SK-N-SH (cell line): ENCODE measurements at regions not wholly inside any gene's neighbourhood (a gene's known extent, or its start where the extent isn't known, plus 50 kb on each side); places are given as distances from the start of the nearest gene placed in this dataset.

Experiments used
- CTCF ChIA-PET: fragments of 300-600, 350-600 bp; formaldehyde crosslinking; extraction: SDS; loops from one replicate; lab custom pipeline; 2021; lab: Yijun Ruan, JAX
- POLR2A ChIA-PET: fragments of 350-600 bp; sonication (Branson Sonifier 250); formaldehyde crosslinking; extraction: SDS; loops from one replicate; lab custom pipeline; 2020; ENCODE audit warnings: antibody characterized with exemption, inconsistent platforms; lab: Yijun Ruan, JAX
- DNase-seq: peaks from one replicate; pipeline ENCODE4 v3.0.0; 2012
- H2AFZ ChIP-seq: fragments of 200-600 bp; sonication (generic); 2 replicates; pipeline ENCODE4 v1.8.1; 2016; ENCODE audit warnings: antibody characterized with exemption, mild to moderate bottlenecking, low read depth
- H3F3A ChIP-seq: fragments of 200-600 bp; sonication (generic); replicated peaks from 2 replicates; pipeline ENCODE3; 2016; ENCODE audit warnings: antibody characterized with exemption, mild to moderate bottlenecking; ENCODE audit not compliant: insufficient read depth
- H3K27ac ChIP-seq, 2 experiments: fragments of 200-500 bp in 1 of 2; fragments of 200-600 bp in 1 of 2; sonication (Bioruptor generic) in 1 of 2; sonication (generic), shearing (Covaris generic) in 1 of 2; 2 replicates each; pipeline versions ENCODE4 v1.5.1 to v1.6.1; 2014 to 2016; ENCODE audit warnings: low read depth in 2 of 2, inconsistent platforms in 1 of 2, low read length in 1 of 2, mild to moderate bottlenecking in 1 of 2, mixed read lengths in 1 of 2
- H3K27me3 ChIP-seq: fragments of 200-600 bp; sonication (generic), shearing (Covaris generic); 2 replicates; pipeline ENCODE4 v1.6.1; 2016; ENCODE audit warnings: mixed run types; ENCODE audit not compliant: insufficient read depth
- H3K36me3 ChIP-seq, 2 experiments: fragments of 200-500 bp in 1 of 2; fragments of 200-600 bp in 1 of 2; sonication (Bioruptor generic) in 1 of 2; sonication (generic) in 1 of 2; replicated peaks in 1 of 2; 2 replicates each; pipeline versions ENCODE3 to v1.5.1; 2014 to 2016; ENCODE audit warnings: low read length in 1 of 2, mild to moderate bottlenecking in 1 of 2; ENCODE audit not compliant: insufficient read depth in 2 of 2, control insufficient read depth in 1 of 2
- H3K4me1 ChIP-seq, 2 experiments: fragments of 200-500 bp in 1 of 2; fragments of 200-600 bp in 1 of 2; sonication (Bioruptor generic) in 1 of 2; sonication (generic), shearing (Covaris generic) in 1 of 2; 2 replicates each; pipeline versions ENCODE4 v1.5.1 to v1.6.1; 2014 to 2016; ENCODE audit warnings: low read depth in 1 of 2, low read length in 1 of 2, mixed run types in 1 of 2; ENCODE audit not compliant: insufficient read depth in 2 of 2, control insufficient read depth in 1 of 2
- H3K4me2 ChIP-seq: fragments of 200-600 bp; sonication (generic), shearing (Covaris generic); 2 replicates; pipeline ENCODE4 v1.6.1; 2017; ENCODE audit warnings: mixed run types
- H3K4me3 ChIP-seq, 2 experiments: fragments of 200-500 bp in 1 of 2; fragments of 200-600 bp in 1 of 2; sonication (Bioruptor generic) in 1 of 2; sonication (generic), shearing (Covaris generic) in 1 of 2; 2 replicates each; pipeline versions ENCODE4 v1.5.1 to v1.8.1; 2014 to 2016; ENCODE audit warnings: low read depth in 2 of 2, inconsistent platforms in 1 of 2, low read length in 1 of 2, mild to moderate bottlenecking in 1 of 2, mixed read lengths in 1 of 2, moderate library complexity in 1 of 2
- H3K79me2 ChIP-seq: fragments of 200-600 bp; sonication (generic); 2 replicates; pipeline ENCODE4 v1.8.1; 2017; ENCODE audit warnings: mild to moderate bottlenecking; ENCODE audit not compliant: insufficient read depth
- H3K9ac ChIP-seq: fragments of 200-600 bp; sonication (generic); 2 replicates; pipeline ENCODE4 v1.6.1; 2017; ENCODE audit warnings: mixed run types
- H3K9me2 ChIP-seq: fragments of 200-600 bp; sonication (generic); 2 replicates; pipeline ENCODE4 v1.6.1; 2017; ENCODE audit warnings: mixed run types
- H3K9me3 ChIP-seq: fragments of 200-600 bp; sonication (generic); 2 replicates; pipeline ENCODE4 v1.6.1; 2017; ENCODE audit warnings: mixed run types, mild to moderate bottlenecking, moderate library complexity
- H4K20me1 ChIP-seq: fragments of 200-600 bp; sonication (generic); 2 replicates; pipeline ENCODE4 v1.6.1; 2017; ENCODE audit warnings: mild to moderate bottlenecking, mixed run types; ENCODE audit not compliant: insufficient read depth
- ELF1 ChIP-seq: IDR thresholded peaks from 2 replicates; pipeline ENCODE4 v1.4.0; 2012
- FOXM1 ChIP-seq: IDR thresholded peaks from 2 replicates; pipeline ENCODE4 v1.4.0; 2012; ENCODE audit warnings: low read depth, mild to moderate bottlenecking
- GATA2 ChIP-seq: sonication (generic); formaldehyde crosslinking; IDR thresholded peaks from 2 replicates; pipeline ENCODE4 v1.5.0; 2020; ENCODE audit warnings: mild to moderate bottlenecking, missing genetic modification reagents
- NFIC ChIP-seq: IDR thresholded peaks from 2 replicates; pipeline ENCODE4 v1.4.0; 2012; ENCODE audit warnings: borderline replicate concordance
- NRF1 ChIP-seq: IDR thresholded peaks from 2 replicates; pipeline ENCODE4 v1.6.1; 2012; ENCODE audit warnings: low read depth, mild to moderate bottlenecking, low read length
- RAD21 ChIP-seq: IDR thresholded peaks from 2 replicates; pipeline ENCODE4 v1.6.1; 2012; ENCODE audit warnings: mild to moderate bottlenecking, low read length
- RCOR1 ChIP-seq: fragments of 150-350 bp; IDR thresholded peaks from 2 replicates; pipeline ENCODE4 v1.6.1; 2017; ENCODE audit warnings: antibody characterized with exemption, low read length
- SMC3 ChIP-seq: IDR thresholded peaks from 2 replicates; pipeline ENCODE4 v1.6.1; 2012; ENCODE audit warnings: low read depth, low read length, improper control_type of control experiment
- TAF1 ChIP-seq: IDR thresholded peaks from 2 replicates; pipeline ENCODE4 v1.6.1; 2012; ENCODE audit warnings: low read depth, mild to moderate bottlenecking, low read length, moderate library complexity, borderline replicate concordance
- TCF12 ChIP-seq: IDR thresholded peaks from 2 replicates; pipeline ENCODE4 v1.4.0; 2012
- USF1 ChIP-seq: IDR thresholded peaks from 2 replicates; pipeline ENCODE4 v1.4.0; 2012; ENCODE audit warnings: low read depth, borderline replicate concordance
- USF2 ChIP-seq: fragments of 150-350 bp; IDR thresholded peaks from 2 replicates; pipeline ENCODE4 v1.6.1; 2017; ENCODE audit warnings: antibody characterized with exemption, low read length, low read depth, borderline replicate concordance
- YY1 ChIP-seq: IDR thresholded peaks from 2 replicates; pipeline ENCODE4 v1.4.0; 2012; ENCODE audit warnings: low read depth, mild to moderate bottlenecking
- ZBTB33 ChIP-seq: IDR thresholded peaks from 2 replicates; pipeline ENCODE4 v1.4.0; 2012; ENCODE audit warnings: low read depth, borderline replicate concordance
- WGBS: methylation state at CpG from one replicate; pipeline ENCODE4 v1.1.6; 2017; ENCODE audit warnings: low lambda C conversion rate; 5-methylcytosine and 5-hydroxymethylcytosine counted together
- TF ChIP-seq, protein P1 (sequence below): IDR thresholded peaks from 2 replicates; pipeline ENCODE4 v1.6.1; 2012; ENCODE audit warnings: mild to moderate bottlenecking, low read depth, low read length, moderate library complexity
- TF ChIP-seq, protein P2 (sequence below): fragments of 200-600 bp; sonication (generic); IDR thresholded peaks from 2 replicates; pipeline ENCODE4 v1.6.1; 2017; ENCODE audit warnings: antibody characterized with exemption, mild to moderate bottlenecking, moderate library complexity

GRCh38 chr6:164414695-164415094 is 894.7 kb downstream of the C6orf118 start:
- POLR2A ChIA-PET: no interaction called here
- H3K9me3 ChIP-seq: 0 out of 2 replicates have a peak, but pooled peaks cover 4% of the 10 kb centered on the region
- no peaks in the 10 kb centered on the region for H3K9me2 ChIP-seq
- H3F3A ChIP-seq: no peaks in the 10 kb centered on the region
- no peak overlapping the region for H2AFZ ChIP-seq
- H3K4me3 ChIP-seq: no peak overlapping the region
- H3K9ac ChIP-seq: no peak overlapping the region
- no peak overlapping the region for H3K4me2 ChIP-seq
- no peaks in the 10 kb centered on the region for H3K36me3 ChIP-seq
- DNase-seq: no peak
- no peaks in the 10 kb centered on the region for H3K27me3 ChIP-seq
- TF ChIP-seq FOXM1 (no peak), NRF1 (no peak), USF1 (no peak), ZBTB33 (no peak), USF2 (no peak), RAD21 (no peak), GATA2 (CRISPR knock-in tag) (no peak), TAF1 (no peak), NFIC (no peak), RCOR1 (no peak), TCF12 (no peak), SMC3 (no peak), ELF1 (no peak), YY1 (no peak)
- TF ChIP-seq, protein P1, sequence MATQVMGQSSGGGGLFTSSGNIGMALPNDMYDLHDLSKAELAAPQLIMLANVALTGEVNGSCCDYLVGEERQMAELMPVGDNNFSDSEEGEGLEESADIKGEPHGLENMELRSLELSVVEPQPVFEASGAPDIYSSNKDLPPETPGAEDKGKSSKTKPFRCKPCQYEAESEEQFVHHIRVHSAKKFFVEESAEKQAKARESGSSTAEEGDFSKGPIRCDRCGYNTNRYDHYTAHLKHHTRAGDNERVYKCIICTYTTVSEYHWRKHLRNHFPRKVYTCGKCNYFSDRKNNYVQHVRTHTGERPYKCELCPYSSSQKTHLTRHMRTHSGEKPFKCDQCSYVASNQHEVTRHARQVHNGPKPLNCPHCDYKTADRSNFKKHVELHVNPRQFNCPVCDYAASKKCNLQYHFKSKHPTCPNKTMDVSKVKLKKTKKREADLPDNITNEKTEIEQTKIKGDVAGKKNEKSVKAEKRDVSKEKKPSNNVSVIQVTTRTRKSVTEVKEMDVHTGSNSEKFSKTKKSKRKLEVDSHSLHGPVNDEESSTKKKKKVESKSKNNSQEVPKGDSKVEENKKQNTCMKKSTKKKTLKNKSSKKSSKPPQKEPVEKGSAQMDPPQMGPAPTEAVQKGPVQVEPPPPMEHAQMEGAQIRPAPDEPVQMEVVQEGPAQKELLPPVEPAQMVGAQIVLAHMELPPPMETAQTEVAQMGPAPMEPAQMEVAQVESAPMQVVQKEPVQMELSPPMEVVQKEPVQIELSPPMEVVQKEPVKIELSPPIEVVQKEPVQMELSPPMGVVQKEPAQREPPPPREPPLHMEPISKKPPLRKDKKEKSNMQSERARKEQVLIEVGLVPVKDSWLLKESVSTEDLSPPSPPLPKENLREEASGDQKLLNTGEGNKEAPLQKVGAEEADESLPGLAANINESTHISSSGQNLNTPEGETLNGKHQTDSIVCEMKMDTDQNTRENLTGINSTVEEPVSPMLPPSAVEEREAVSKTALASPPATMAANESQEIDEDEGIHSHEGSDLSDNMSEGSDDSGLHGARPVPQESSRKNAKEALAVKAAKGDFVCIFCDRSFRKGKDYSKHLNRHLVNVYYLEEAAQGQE: no peak
- TF ChIP-seq, protein P2, sequence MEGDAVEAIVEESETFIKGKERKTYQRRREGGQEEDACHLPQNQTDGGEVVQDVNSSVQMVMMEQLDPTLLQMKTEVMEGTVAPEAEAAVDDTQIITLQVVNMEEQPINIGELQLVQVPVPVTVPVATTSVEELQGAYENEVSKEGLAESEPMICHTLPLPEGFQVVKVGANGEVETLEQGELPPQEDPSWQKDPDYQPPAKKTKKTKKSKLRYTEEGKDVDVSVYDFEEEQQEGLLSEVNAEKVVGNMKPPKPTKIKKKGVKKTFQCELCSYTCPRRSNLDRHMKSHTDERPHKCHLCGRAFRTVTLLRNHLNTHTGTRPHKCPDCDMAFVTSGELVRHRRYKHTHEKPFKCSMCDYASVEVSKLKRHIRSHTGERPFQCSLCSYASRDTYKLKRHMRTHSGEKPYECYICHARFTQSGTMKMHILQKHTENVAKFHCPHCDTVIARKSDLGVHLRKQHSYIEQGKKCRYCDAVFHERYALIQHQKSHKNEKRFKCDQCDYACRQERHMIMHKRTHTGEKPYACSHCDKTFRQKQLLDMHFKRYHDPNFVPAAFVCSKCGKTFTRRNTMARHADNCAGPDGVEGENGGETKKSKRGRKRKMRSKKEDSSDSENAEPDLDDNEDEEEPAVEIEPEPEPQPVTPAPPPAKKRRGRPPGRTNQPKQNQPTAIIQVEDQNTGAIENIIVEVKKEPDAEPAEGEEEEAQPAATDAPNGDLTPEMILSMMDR: no peak
- TF ChIP-seq, all 33 proteins: peak for 0
- Histone ChIP-seq H3K27ac (no peak overlapping the region), H3K79me2 (no peaks in the 10 kb centered on the region), H4K20me1 (no peaks in the 10 kb centered on the region), H3K4me1 (no peaks in the 10 kb centered on the region; a peak in 1 of 4 replicates)
- CTCF ChIA-PET: no interaction called here
- WGBS: 11% methylated on average over 3 of the region's 3 CpGs
